ENCODE measurements at regions not wholly inside any gene's neighbourhood (a gene's known extent, or its start where the extent isn't known, plus 50 kb on each side); places are given as distances from the start of the nearest gene placed in this dataset.
A peak's percentile ranks its signal among the peaks of the same experiment; 100 is the strongest.
"Not testable (repeated sequence)": the region's sequence is repeated elsewhere in the genome, so short reads cannot be mapped to it uniquely, and the experiment has no call there.

GRCh38 chr2:109723153-109723552, 71.0 kb upstream of the RGPD5 start:
- not testable (repeated sequence) for H3K4me3 Mint-ChIP-seq; H3K36me3 ChIP-seq (ENCODE audit: control insufficient read depth, insufficient read depth, low read length); DNase-seq; H3K9me3 ChIP-seq (ENCODE audit: control insufficient read depth in 2 of 2, low read length in 2 of 2); H3K27ac Mint-ChIP-seq; ATAC-seq (ENCODE audit: low read depth in 2 of 2); H3K27ac ChIP-seq (ENCODE audit: insufficient read depth, low read length, poor library complexity, severe bottlenecking); H3K9me3 Mint-ChIP-seq; H3K4me3 ChIP-seq (ENCODE audit: low read depth, low read length); H3K36me3 Mint-ChIP-seq; H3K4me1 ChIP-seq (ENCODE audit: control insufficient read depth, insufficient read depth, low read length, poor library complexity, severe bottlenecking); H3K4me1 Mint-ChIP-seq; H3K27me3 ChIP-seq (ENCODE audit: control insufficient read depth, insufficient read depth, low read length)
- H3K27me3 Mint-ChIP-seq: peaks cover 17% of the 10 kb centered on the region

GRCh38 chr2:109724533-109725460, 69.3 kb upstream of the RGPD5 start:
- Histone ChIP-seq H3K36me3 (ENCODE audit: control insufficient read depth, insufficient read depth, low read length) (no peaks in the 10 kb centered on the region), H3K9me3 (ENCODE audit: control insufficient read depth in 2 of 2, low read length in 2 of 2) (no peaks in the 10 kb centered on the region), H3K27ac (ENCODE audit: insufficient read depth, low read length, poor library complexity, severe bottlenecking) (no peak overlapping the region), H3K4me1 (ENCODE audit: control insufficient read depth, insufficient read depth, low read length, poor library complexity, severe bottlenecking) (no peaks in the 10 kb centered on the region), H3K4me3 (ENCODE audit: low read depth, low read length) (no peak overlapping the region), H3K27me3 (ENCODE audit: control insufficient read depth, insufficient read depth, low read length) (no peaks in the 10 kb centered on the region)
- Mint-ChIP-seq H3K27ac (no peak overlapping the region), H3K36me3 (no peaks in the 10 kb centered on the region), H3K4me1 (no peaks in the 10 kb centered on the region), H3K4me3 (no peak overlapping the region), H3K27me3 (peaks cover 12% of the 10 kb centered on the region), H3K9me3 (peaks cover 0 to 6% (median 0%) of the 10 kb centered on the region in 7 donors)
- DNase-seq: no peak
- no peak for ATAC-seq (ENCODE audit: low read depth in 2 of 2)

GRCh38 chr2:109726379-109727270, 67.5 kb upstream of the RGPD5 start:
- no peaks in the 10 kb centered on the region for H3K4me1 ChIP-seq (ENCODE audit: control insufficient read depth, insufficient read depth, low read length, poor library complexity, severe bottlenecking)
- H3K27me3 ChIP-seq (ENCODE audit: control insufficient read depth, insufficient read depth, low read length): no peaks in the 10 kb centered on the region
- H3K27me3 Mint-ChIP-seq: peaks cover 12% of the 10 kb centered on the region
- peaks cover 0 to 6% (median 0%) of the 10 kb centered on the region in 7 donors for H3K9me3 Mint-ChIP-seq
- no peaks in the 10 kb centered on the region for H3K4me1 Mint-ChIP-seq
- no peaks in the 10 kb centered on the region for H3K36me3 ChIP-seq (ENCODE audit: control insufficient read depth, insufficient read depth, low read length)
- H3K9me3 ChIP-seq (ENCODE audit: control insufficient read depth in 2 of 2, low read length in 2 of 2): no peaks in the 10 kb centered on the region
- H3K4me3 ChIP-seq (ENCODE audit: low read depth, low read length): no peak overlapping the region
- DNase-seq: no peak
- no peak for ATAC-seq (ENCODE audit: low read depth in 2 of 2)
- no peak overlapping the region for H3K27ac Mint-ChIP-seq
- H3K27ac ChIP-seq (ENCODE audit: insufficient read depth, low read length, poor library complexity, severe bottlenecking): no peak overlapping the region
- H3K4me3 Mint-ChIP-seq: no peak overlapping the region
- no peaks in the 10 kb centered on the region for H3K36me3 Mint-ChIP-seq

GRCh38 chr2:109727929-109728447, 66.1 kb upstream of the RGPD5 start:
- H3K4me3 ChIP-seq (ENCODE audit: low read depth, low read length): no peak overlapping the region
- peaks cover 0 to 4% (median 0%) of the 10 kb centered on the region in 7 donors for H3K9me3 Mint-ChIP-seq
- no peak overlapping the region for H3K27ac ChIP-seq (ENCODE audit: insufficient read depth, low read length, poor library complexity, severe bottlenecking)
- no peaks in the 10 kb centered on the region for H3K4me1 ChIP-seq (ENCODE audit: control insufficient read depth, insufficient read depth, low read length, poor library complexity, severe bottlenecking)
- H3K27me3 ChIP-seq (ENCODE audit: control insufficient read depth, insufficient read depth, low read length): no peaks in the 10 kb centered on the region
- no peak for DNase-seq
- H3K4me3 Mint-ChIP-seq: no peak overlapping the region
- H3K27ac Mint-ChIP-seq: no peak overlapping the region
- H3K27me3 Mint-ChIP-seq: peaks cover 12% of the 10 kb centered on the region
- no peaks in the 10 kb centered on the region for H3K9me3 ChIP-seq (ENCODE audit: control insufficient read depth in 2 of 2, low read length in 2 of 2)
- no peak for ATAC-seq (ENCODE audit: low read depth in 2 of 2)
- H3K36me3 Mint-ChIP-seq: no peaks in the 10 kb centered on the region
- no peaks in the 10 kb centered on the region for H3K4me1 Mint-ChIP-seq
- H3K36me3 ChIP-seq (ENCODE audit: control insufficient read depth, insufficient read depth, low read length): no peaks in the 10 kb centered on the region

GRCh38 chr2:109733746-109734145, 60.4 kb upstream of the RGPD5 start:
- not testable (repeated sequence) for H3K4me1 Mint-ChIP-seq; DNase-seq; H3K36me3 ChIP-seq (ENCODE audit: control insufficient read depth, insufficient read depth, low read length); H3K4me1 ChIP-seq (ENCODE audit: control insufficient read depth, insufficient read depth, low read length, poor library complexity, severe bottlenecking); H3K27ac ChIP-seq (ENCODE audit: insufficient read depth, low read length, poor library complexity, severe bottlenecking); H3K9me3 ChIP-seq (ENCODE audit: control insufficient read depth in 2 of 2, low read length in 2 of 2); ATAC-seq (ENCODE audit: low read depth in 2 of 2); H3K4me3 Mint-ChIP-seq; H3K9me3 Mint-ChIP-seq; H3K4me3 ChIP-seq (ENCODE audit: low read depth, low read length); H3K36me3 Mint-ChIP-seq; H3K27ac Mint-ChIP-seq; H3K27me3 ChIP-seq (ENCODE audit: control insufficient read depth, insufficient read depth, low read length)
- peaks cover 12% of the 10 kb centered on the region for H3K27me3 Mint-ChIP-seq

- H3K9me3 ChIP-seq (ENCODE audit: control insufficient read depth in 2 of 2, low read length in 2 of 2): no peaks in the 10 kb centered on the region
- H3K4me1 ChIP-seq (ENCODE audit: control insufficient read depth, insufficient read depth, low read length, poor library complexity, severe bottlenecking): no peaks in the 10 kb centered on the region
- no peaks in the 10 kb centered on the region for H3K36me3 ChIP-seq (ENCODE audit: control insufficient read depth, insufficient read depth, low read length)
- no peak overlapping the region for H3K27ac ChIP-seq (ENCODE audit: insufficient read depth, low read length, poor library complexity, severe bottlenecking)
- H3K27me3 ChIP-seq (ENCODE audit: control insufficient read depth, insufficient read depth, low read length): peaks cover 2% of the 10 kb centered on the region
- DNase-seq (peak in 2 of 3 donors; percentile 11 to 26), ATAC-seq (ENCODE audit: low read depth in 2 of 2) (no peak)
- Mint-ChIP-seq H3K27ac (no peak overlapping the region), H3K27me3 (peaks cover 12% of the 10 kb centered on the region), H3K36me3 (no peaks in the 10 kb centered on the region), H3K4me1 (no peaks in the 10 kb centered on the region), H3K9me3 (no peaks in the 10 kb centered on the region), H3K4me3 (no peak overlapping the region)
- no peak overlapping the region for H3K4me3 ChIP-seq (ENCODE audit: low read depth, low read length)
Observed at GRCh38 chr2:109736177-109736827, 57.8 kb upstream of the RGPD5 start.
